Ishikawa (cell line): ENCODE measurements at regions not wholly inside any gene's neighbourhood (a gene's known extent, or its start where the extent isn't known, plus 50 kb on each side); places are given as distances from the start of the nearest gene placed in this dataset.

Experiments
- FOXM1 ChIP-seq: IDR thresholded peaks from 2 replicates; pipeline ENCODE4 v1.6.1; 2012; ENCODE audit warnings: low read depth, borderline replicate concordance
- MAX ChIP-seq: IDR thresholded peaks from 2 replicates; pipeline ENCODE4 v1.6.1; 2012
- RAD21 ChIP-seq: IDR thresholded peaks from 2 replicates; pipeline ENCODE4 v1.6.1; 2012; ENCODE audit warnings: low read depth
- REST ChIP-seq: IDR thresholded peaks from 2 replicates; pipeline ENCODE4 v1.6.1; 2012; ENCODE audit warnings: low read depth, mild to moderate bottlenecking
- TCF12 ChIP-seq: IDR thresholded peaks from 2 replicates; pipeline ENCODE4 v1.6.1; 2012; ENCODE audit warnings: low read depth
- YY1 ChIP-seq: IDR thresholded peaks from 2 replicates; pipeline ENCODE4 v1.6.1; 2012; ENCODE audit warnings: low read depth

- TF ChIP-seq YY1, result no peak
- no peak for TF ChIP-seq RAD21
- TF ChIP-seq TCF12, result no peak
- TF ChIP-seq FOXM1, result no peak
- TF ChIP-seq MAX, result no peak
- TF ChIP-seq REST, result no peak
Observed at GRCh38 chr3:67998281-67998680, 343.9 kb upstream of the SUCLG2 start.
